ENCODE measurements at regions not wholly inside any gene's neighbourhood (a gene's known extent, or its start where the extent isn't known, plus 50 kb on each side); places are given as distances from the start of the nearest gene placed in this dataset.

DNA sequence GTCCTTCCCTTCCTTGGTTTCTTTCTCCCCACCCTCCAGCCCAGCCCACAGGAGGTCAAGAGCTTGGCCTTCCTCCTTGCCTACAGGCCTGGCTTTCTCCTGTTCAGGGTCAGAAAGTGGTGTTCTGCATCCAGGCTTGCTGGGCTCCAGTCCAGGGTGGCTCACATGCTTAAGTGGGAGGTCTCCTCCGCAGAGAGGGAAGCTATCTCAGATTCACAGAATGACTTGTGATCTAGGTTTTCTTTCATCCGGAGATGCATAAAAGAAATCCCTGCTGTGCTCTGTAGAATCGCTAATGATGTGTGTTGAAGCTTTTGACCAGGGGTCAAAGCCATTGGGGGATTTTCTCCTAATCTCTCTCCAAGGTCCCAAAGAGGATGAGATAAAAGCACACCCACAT, 382.3 kb upstream of the EEF2KMT start:
- H3K9ac ChIP-seq (ENCODE audit: low read length), result no peak overlapping the region
- no peaks in the 10 kb centered on the region for H3K4me1 ChIP-seq (ENCODE audit: low read length)
- no peak overlapping the region for H3K4me3 ChIP-seq (ENCODE audit: low read length)
- TF ChIP-seq EZH2phosphoT487 (IDR thresholded peaks at IDR 0.05; ENCODE audit: low read depth), result no peak
- TF ChIP-seq, protein P1, sequence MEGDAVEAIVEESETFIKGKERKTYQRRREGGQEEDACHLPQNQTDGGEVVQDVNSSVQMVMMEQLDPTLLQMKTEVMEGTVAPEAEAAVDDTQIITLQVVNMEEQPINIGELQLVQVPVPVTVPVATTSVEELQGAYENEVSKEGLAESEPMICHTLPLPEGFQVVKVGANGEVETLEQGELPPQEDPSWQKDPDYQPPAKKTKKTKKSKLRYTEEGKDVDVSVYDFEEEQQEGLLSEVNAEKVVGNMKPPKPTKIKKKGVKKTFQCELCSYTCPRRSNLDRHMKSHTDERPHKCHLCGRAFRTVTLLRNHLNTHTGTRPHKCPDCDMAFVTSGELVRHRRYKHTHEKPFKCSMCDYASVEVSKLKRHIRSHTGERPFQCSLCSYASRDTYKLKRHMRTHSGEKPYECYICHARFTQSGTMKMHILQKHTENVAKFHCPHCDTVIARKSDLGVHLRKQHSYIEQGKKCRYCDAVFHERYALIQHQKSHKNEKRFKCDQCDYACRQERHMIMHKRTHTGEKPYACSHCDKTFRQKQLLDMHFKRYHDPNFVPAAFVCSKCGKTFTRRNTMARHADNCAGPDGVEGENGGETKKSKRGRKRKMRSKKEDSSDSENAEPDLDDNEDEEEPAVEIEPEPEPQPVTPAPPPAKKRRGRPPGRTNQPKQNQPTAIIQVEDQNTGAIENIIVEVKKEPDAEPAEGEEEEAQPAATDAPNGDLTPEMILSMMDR (IDR thresholded peaks at IDR 0.05; ENCODE audit: low read depth, low read length), result no peak
- no peaks in the 10 kb centered on the region for H4K20me1 ChIP-seq (ENCODE audit: insufficient read depth, low read length)
- H3K9me3 ChIP-seq (ENCODE audit: insufficient read depth, low read length), result no peaks in the 10 kb centered on the region
- no peak overlapping the region for H2AFZ ChIP-seq (ENCODE audit: low read depth, low read length)
- no peaks in the 10 kb centered on the region for H3K79me2 ChIP-seq (ENCODE audit: low read length)
- H3K4me2 ChIP-seq (ENCODE audit: low read length), result no peak overlapping the region
- H3K36me3 ChIP-seq (replicated peaks; ENCODE audit: low read depth, low read length), result no peaks in the 10 kb centered on the region
- H3K27me3 ChIP-seq (ENCODE audit: low read depth, low read length), result peaks cover 3% of the 10 kb centered on the region; the same call in 1 of the 2 replicates
- no peak overlapping the region for H3K27ac ChIP-seq (ENCODE audit: low read length)

DNA sequence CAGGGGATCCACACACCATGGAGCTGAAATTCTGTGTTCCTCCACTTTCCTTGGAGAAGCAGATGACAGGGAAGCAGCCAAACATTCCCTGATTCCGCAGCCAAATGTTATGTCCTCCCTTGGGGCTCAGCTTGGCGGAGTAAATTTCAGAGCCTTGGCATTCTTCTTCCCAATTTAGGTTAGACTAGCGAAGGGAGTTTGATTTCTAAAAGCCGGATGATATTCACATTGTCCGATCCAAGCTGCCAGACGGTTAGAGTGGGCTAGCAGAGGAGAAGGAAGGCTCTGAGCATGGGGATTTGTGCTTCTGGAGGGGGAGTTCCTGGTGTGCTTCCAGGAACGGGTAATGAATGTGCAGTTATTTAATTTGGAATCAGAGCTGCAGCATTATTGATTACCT, 380.4 kb upstream of the EEF2KMT start:
- Histone ChIP-seq H3K9ac (ENCODE audit: low read length) (no peak overlapping the region), H3K9me3 (ENCODE audit: insufficient read depth, low read length) (no peaks in the 10 kb centered on the region), H3K4me1 (ENCODE audit: low read length) (no peaks in the 10 kb centered on the region), H3K36me3 (replicated peaks; ENCODE audit: low read depth, low read length) (no peaks in the 10 kb centered on the region), H3K79me2 (ENCODE audit: low read length) (no peaks in the 10 kb centered on the region), H3K27me3 (ENCODE audit: low read depth, low read length) (peaks cover 3% of the 10 kb centered on the region; the same call in 1 of the 2 replicates), H4K20me1 (ENCODE audit: insufficient read depth, low read length) (no peaks in the 10 kb centered on the region), H3K27ac (ENCODE audit: low read length) (no peak overlapping the region), H2AFZ (ENCODE audit: low read depth, low read length) (no peak overlapping the region), H3K4me3 (ENCODE audit: low read length) (no peak overlapping the region), H3K4me2 (ENCODE audit: low read length) (no peak overlapping the region)
- TF ChIP-seq, protein P1 (IDR thresholded peaks at IDR 0.05; ENCODE audit: low read depth, low read length), result no peak
- TF ChIP-seq EZH2phosphoT487 (IDR thresholded peaks at IDR 0.05; ENCODE audit: low read depth), result no peak

DNA sequence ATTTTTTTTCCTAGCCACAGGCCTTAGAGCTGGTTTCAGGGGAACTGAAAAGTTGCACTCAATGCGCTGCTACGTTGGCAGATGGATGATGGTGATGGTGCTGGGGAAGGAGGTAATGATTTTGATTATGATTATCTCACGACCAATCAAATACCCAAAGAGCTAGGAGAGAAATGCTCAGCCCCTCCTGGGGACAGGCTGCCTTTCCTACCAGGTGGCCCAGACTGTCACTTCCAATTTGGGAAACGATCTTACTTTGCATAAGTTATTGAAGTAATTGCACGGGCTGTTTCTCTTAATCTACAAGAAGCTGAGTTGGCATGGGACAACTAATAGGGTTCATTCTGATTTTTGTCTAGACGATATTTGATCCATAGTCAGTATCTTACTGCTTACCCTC, 379.7 kb upstream of the EEF2KMT start:
- no peak overlapping the region for H3K4me2 ChIP-seq (ENCODE audit: low read length)
- H3K9ac ChIP-seq (ENCODE audit: low read length), result no peak overlapping the region
- H3K4me3 ChIP-seq (ENCODE audit: low read length), result no peak overlapping the region
- no peaks in the 10 kb centered on the region for H3K9me3 ChIP-seq (ENCODE audit: insufficient read depth, low read length)
- no peak overlapping the region for H3K27ac ChIP-seq (ENCODE audit: low read length)
- no peak for TF ChIP-seq EZH2phosphoT487 (IDR thresholded peaks at IDR 0.05; ENCODE audit: low read depth)
- TF ChIP-seq, protein P1 (IDR thresholded peaks at IDR 0.05; ENCODE audit: low read depth, low read length), result no peak
- no peaks in the 10 kb centered on the region for H3K79me2 ChIP-seq (ENCODE audit: low read length)
- peaks cover 3% of the 10 kb centered on the region; the same call in 1 of the 2 replicates for H3K27me3 ChIP-seq (ENCODE audit: low read depth, low read length)
- no peaks in the 10 kb centered on the region for H3K36me3 ChIP-seq (replicated peaks; ENCODE audit: low read depth, low read length)
- no peaks in the 10 kb centered on the region for H4K20me1 ChIP-seq (ENCODE audit: insufficient read depth, low read length)
- H2AFZ ChIP-seq (ENCODE audit: low read depth, low read length), result no peak overlapping the region
- no peaks in the 10 kb centered on the region for H3K4me1 ChIP-seq (ENCODE audit: low read length)

DNA sequence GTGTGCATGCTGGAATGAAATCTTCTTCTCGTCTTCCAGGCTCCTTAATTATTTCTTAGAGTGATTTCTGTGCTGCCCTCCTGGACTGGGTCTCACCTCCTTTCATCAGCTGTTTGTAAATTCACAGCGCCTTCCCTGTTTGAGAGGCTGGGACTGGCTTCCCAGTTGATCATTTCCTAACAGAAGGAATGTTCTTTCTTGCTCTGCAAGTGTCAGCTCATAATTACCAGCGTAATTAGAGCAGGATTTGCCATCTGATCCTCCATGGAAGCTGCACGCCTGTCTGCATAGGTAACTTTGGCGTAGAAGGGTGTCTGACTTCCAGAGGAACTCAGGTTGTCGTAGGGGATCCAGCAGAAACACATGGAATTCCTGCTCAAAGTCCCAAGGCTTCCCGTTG, 375.0 kb upstream of the EEF2KMT start:
- Histone ChIP-seq H4K20me1 (ENCODE audit: insufficient read depth, low read length) (no peaks in the 10 kb centered on the region), H3K27me3 (ENCODE audit: low read depth, low read length) (peaks cover 5% of the 10 kb centered on the region; the same call in 1 of the 2 replicates), H3K36me3 (replicated peaks; ENCODE audit: low read depth, low read length) (no peaks in the 10 kb centered on the region), H3K4me1 (ENCODE audit: low read length) (no peaks in the 10 kb centered on the region), H3K9me3 (ENCODE audit: insufficient read depth, low read length) (no peaks in the 10 kb centered on the region), H3K4me2 (ENCODE audit: low read length) (no peak overlapping the region), H3K4me3 (ENCODE audit: low read length) (no peak overlapping the region), H3K27ac (ENCODE audit: low read length) (no peak overlapping the region), H3K79me2 (ENCODE audit: low read length) (no peaks in the 10 kb centered on the region), H2AFZ (ENCODE audit: low read depth, low read length) (no peak overlapping the region), H3K9ac (ENCODE audit: low read length) (no peak overlapping the region)
- TF ChIP-seq, protein P1 (IDR thresholded peaks at IDR 0.05; ENCODE audit: low read depth, low read length), result no peak
- TF ChIP-seq EZH2phosphoT487 (IDR thresholded peaks at IDR 0.05; ENCODE audit: low read depth), result no peak
